Endothelial cell of umbilical vein (primary cell): ENCODE measurements at regions not wholly inside any gene's neighbourhood (a gene's known extent, or its start where the extent isn't known, plus 50 kb on each side); places are given as distances from the start of the nearest gene placed in this dataset.

Source experiments
- EZH2 ChIP-seq: IDR thresholded peaks from 2 replicates; pipeline ENCODE4 v1.6.1; 2012; ENCODE audit warnings: borderline replicate concordance, low read depth, mild to moderate bottlenecking, moderate library complexity, low read length, inconsistent platforms; ENCODE audit not compliant: severe bottlenecking
- FOS ChIP-seq: IDR thresholded peaks from 2 replicates; pipeline ENCODE4 v1.6.1; 2011; ENCODE audit warnings: mild to moderate bottlenecking, low read length, moderate library complexity, borderline replicate concordance; ENCODE audit not compliant: insufficient read depth
- GATA2 ChIP-seq: IDR thresholded peaks from 2 replicates; pipeline ENCODE4 v1.7.0; 2011; ENCODE audit warnings: low read depth, mild to moderate bottlenecking, moderate library complexity, mixed read lengths, low read length; ENCODE audit not compliant: insufficient read length, insufficient read depth
- JUN ChIP-seq: IDR thresholded peaks from 2 replicates; pipeline ENCODE4 v1.6.1; 2011; ENCODE audit warnings: borderline replicate concordance, low read depth; ENCODE audit not compliant: insufficient read length, insufficient read depth
- MYC ChIP-seq: IDR thresholded peaks from one replicate; pipeline ENCODE4 v1.6.1; 2011; ENCODE audit warnings: mild to moderate bottlenecking, low read depth, low read length
- POLR2A ChIP-seq: IDR thresholded peaks from 2 replicates; pipeline ENCODE4 v1.6.1; 2012; ENCODE audit warnings: low read depth, mild to moderate bottlenecking, control low read depth, low read length
- POLR2AphosphoS5 ChIP-seq: IDR thresholded peaks from 2 replicates; pipeline ENCODE4 v1.6.1; 2012; ENCODE audit warnings: low read depth, mild to moderate bottlenecking, control low read depth, low read length, moderate library complexity; ENCODE audit not compliant: insufficient read depth
- TF ChIP-seq, protein P1 (sequence below), 2 donors: IDR thresholded peaks; 1 replicate in 1 of 2; 2 replicates in 1 of 2; pipeline ENCODE4 v1.5.1; 2011; ENCODE audit warnings: low read length in 2 of 2, mild to moderate bottlenecking in 2 of 2, moderate library complexity in 2 of 2, control low read depth in 1 of 2, inconsistent platforms in 1 of 2, low read depth in 1 of 2; ENCODE audit not compliant: insufficient read depth in 1 of 2; ENCODE audit errors: extremely low read depth in 1 of 2
- TF ChIP-seq, protein P2 (sequence below): IDR thresholded peaks from 2 replicates; pipeline ENCODE4 v1.6.1; 2011; ENCODE audit not compliant: insufficient read depth, insufficient read length

DNA sequence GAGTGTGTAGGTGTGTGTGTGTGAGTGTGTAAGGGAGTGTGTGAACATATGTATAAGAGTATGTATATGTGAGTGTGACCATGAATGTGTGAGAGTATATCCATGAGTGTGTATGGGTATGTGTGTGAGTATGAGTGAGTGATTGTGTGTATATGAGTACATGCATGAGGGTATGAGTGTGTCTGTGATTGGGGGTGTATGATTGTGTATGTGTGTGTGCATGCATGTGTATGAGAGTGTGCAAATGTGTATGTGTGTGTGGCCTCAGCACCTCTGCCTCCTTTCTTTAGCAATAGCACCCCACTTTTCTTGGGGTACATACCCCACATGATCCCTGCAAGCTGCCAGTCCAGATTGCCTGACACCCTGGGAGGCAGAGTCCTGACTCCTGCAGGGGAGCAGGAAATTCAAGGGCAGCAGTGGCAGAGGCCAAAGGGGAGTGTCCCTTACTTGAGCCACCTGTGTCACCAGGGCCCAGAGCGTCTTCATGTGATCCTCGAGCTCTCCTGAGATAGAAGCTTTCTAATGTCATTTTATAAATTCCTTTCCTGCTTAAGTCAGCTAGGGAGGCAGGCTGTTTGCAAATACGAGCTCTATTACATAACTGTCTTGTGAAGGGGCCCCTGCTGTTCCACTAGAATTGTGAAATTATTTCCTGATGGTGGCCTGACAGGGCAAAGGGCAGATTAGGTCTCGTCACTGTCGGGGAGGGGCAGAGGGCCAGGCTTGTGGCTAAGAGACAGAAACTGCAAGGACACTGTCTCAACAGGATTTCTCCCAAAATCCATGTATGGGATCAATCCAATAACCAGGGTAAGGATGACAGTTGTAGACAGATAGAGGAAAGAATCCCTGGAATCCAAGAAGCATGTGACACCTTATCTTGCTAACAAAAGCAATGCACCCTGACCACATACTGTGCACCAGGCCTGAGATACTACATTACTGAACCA is 389.1 kb downstream of the GADD45G start:
- TF ChIP-seq, protein P1, sequence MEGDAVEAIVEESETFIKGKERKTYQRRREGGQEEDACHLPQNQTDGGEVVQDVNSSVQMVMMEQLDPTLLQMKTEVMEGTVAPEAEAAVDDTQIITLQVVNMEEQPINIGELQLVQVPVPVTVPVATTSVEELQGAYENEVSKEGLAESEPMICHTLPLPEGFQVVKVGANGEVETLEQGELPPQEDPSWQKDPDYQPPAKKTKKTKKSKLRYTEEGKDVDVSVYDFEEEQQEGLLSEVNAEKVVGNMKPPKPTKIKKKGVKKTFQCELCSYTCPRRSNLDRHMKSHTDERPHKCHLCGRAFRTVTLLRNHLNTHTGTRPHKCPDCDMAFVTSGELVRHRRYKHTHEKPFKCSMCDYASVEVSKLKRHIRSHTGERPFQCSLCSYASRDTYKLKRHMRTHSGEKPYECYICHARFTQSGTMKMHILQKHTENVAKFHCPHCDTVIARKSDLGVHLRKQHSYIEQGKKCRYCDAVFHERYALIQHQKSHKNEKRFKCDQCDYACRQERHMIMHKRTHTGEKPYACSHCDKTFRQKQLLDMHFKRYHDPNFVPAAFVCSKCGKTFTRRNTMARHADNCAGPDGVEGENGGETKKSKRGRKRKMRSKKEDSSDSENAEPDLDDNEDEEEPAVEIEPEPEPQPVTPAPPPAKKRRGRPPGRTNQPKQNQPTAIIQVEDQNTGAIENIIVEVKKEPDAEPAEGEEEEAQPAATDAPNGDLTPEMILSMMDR (IDR thresholded peaks at IDR 0.05; ENCODE audit: extremely low read depth in 1 of 2, insufficient read depth in 1 of 2, low read depth in 1 of 2, low read length in 2 of 2), result no peak
- no peak for TF ChIP-seq POLR2AphosphoS5
- no peak for TF ChIP-seq POLR2A
- no peak for TF ChIP-seq EZH2
- TF ChIP-seq, protein P2, sequence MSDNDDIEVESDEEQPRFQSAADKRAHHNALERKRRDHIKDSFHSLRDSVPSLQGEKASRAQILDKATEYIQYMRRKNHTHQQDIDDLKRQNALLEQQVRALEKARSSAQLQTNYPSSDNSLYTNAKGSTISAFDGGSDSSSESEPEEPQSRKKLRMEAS, result no peak
- no peak for TF ChIP-seq JUN
- TF ChIP-seq MYC, result no peak
- no peak for TF ChIP-seq GATA2
- no peak for TF ChIP-seq FOS
